ENCODE measurements at regions not wholly inside any gene's neighbourhood (a gene's known extent, or its start where the extent isn't known, plus 50 kb on each side); places are given as distances from the start of the nearest gene placed in this dataset.
"Not testable (repeated sequence)": the region's sequence is repeated elsewhere in the genome, so short reads cannot be mapped to it uniquely, and the experiment has no call there.

GRCh38 chrY:3491423-3491822, 87.4 kb upstream of the TGIF2LY start:
- in situ Hi-C loops (cut with HindIII; ENCODE audit: low pct_unique_long_range_greater_than_20kb, low sequenced_read_pairs); DNase-seq (ENCODE audit: low read depth): not testable (repeated sequence)

GRCh38 chrY:3494539-3494938, 84.3 kb upstream of the TGIF2LY start:
- DNase-seq (ENCODE audit: low read depth); in situ Hi-C loops (cut with HindIII; ENCODE audit: low pct_unique_long_range_greater_than_20kb, low sequenced_read_pairs): not testable (repeated sequence)

- peak; percentile 0 for DNase-seq (ENCODE audit: low read depth)
- in situ Hi-C loops (cut with HindIII; ENCODE audit: low pct_unique_long_range_greater_than_20kb, low sequenced_read_pairs): not testable (repeated sequence)
Measured at GRCh38 chrY:3527040-3527439, 51.8 kb upstream of the TGIF2LY start.

Measured in Caki2 (cell line).